Kidney tubule cell (primary cell): ENCODE measurements at regions not wholly inside any gene's neighbourhood (a gene's known extent, or its start where the extent isn't known, plus 50 kb on each side); places are given as distances from the start of the nearest gene placed in this dataset.
A peak's percentile ranks its signal among the peaks of the same experiment; 100 is the strongest.

Source experiments
- DNase-seq: peaks from one replicate; pipeline ENCODE4 v3.0.0-alpha.2; 2018; ENCODE audit warnings: low spot score

GRCh38 chr6:87908978-87909811 lies 138.4 kb upstream of the SPACA1 start:
- peak; percentile 20 for DNase-seq

- DNase-seq: peak; percentile 90
These were observed 140.1 kb upstream of the SPACA1 start for GRCh38 chr6:87907521-87907920.

DNA sequence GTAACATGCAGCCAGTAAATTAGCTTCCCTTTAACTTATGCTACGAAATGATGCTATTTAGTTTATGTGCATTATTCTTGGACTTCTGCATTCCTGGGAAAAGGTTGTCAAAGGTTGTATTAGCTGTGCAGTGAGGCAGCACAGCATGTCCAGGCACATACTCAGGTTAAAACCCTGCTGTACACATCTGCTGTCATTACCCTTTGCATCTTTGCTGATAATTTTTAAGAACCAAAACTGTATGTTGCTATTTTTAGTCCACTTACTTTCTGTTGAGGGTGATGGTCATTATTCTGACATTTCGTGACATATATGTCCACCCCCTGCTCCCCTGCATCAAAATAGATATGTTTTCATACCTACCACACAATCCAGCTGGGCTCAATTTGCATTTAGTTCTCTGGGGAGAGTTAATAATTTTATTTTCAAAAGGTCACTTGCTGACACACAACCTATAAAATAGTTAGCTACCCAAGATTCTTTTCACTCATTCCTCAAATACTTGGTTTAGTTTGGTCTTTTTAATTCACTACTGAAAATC lies 142.5 kb upstream of the SPACA1 start:
- DNase-seq: no peak

GRCh38 chr6:87904011-87904410 lies 143.6 kb upstream of the SPACA1 start:
- peak; percentile 40 for DNase-seq

- DNase-seq: no peak
These were observed 144.3 kb upstream of the SPACA1 start for GRCh38 chr6:87903323-87903722.

DNA sequence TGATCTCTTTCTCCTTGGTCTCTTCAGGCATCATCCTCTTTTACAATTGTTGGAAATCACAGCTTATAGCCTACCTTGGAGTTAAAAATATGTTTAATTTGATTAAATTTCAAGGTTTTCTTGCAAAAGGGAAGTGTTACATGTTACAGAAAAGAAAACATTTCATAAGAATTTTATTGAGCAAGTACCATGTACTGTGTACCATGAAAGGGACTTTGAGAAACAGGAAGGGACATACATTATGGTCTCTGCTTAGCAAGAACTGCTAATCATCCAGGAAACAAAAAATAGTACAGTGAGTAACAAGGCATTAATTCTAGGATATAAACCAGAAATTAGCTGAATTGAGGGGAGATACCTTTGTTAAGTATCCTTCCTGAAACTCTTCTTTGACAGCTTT lies 145.3 kb upstream of the SPACA1 start:
- DNase-seq: no peak

GRCh38 chr6:87901613-87902012 lies 146.0 kb upstream of the SPACA1 start:
- no peak for DNase-seq

- DNase-seq: no peak
These were observed 147.4 kb upstream of the SPACA1 start for GRCh38 chr6:87900160-87900698.

GRCh38 chr6:87899499-87900147 lies 148.0 kb upstream of the SPACA1 start:
- no peak for DNase-seq

GRCh38 chr6:87897663-87898062 lies 150.0 kb upstream of the SPACA1 start:
- no peak for DNase-seq

- DNase-seq: no peak
These were observed 150.6 kb upstream of the SPACA1 start for GRCh38 chr6:87897013-87897412.

GRCh38 chr6:87887266-87887665 lies 160.4 kb upstream of the SPACA1 start:
- DNase-seq: no peak

GRCh38 chr6:87884203-87884602 lies 163.4 kb upstream of the SPACA1 start:
- no peak for DNase-seq

- DNase-seq: no peak
These were observed 166.2 kb upstream of the SPACA1 start for GRCh38 chr6:87881342-87881895.

- no peak for DNase-seq
These were observed 168.3 kb upstream of the SPACA1 start for GRCh38 chr6:87879132-87879861.

DNA sequence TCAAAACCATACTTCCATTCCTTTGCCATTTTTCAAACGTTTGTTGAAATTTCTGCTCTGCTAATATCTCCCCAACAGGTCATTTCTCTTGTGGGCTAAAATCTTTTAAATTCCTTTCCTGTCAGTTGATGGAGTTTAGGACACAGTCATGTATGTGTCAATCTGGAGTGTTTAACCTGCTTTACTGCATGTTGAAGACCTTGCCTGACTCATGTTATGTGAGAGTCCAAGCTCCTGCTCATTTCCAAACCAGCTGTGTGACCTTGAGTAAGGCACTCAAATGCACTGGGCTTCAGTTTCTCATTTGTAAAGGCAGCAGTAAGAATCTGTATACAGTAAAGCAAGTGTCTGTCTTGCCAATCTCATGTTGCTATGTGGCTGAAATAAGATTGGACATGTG lies 171.9 kb upstream of the SPACA1 start:
- no peak for DNase-seq

DNA sequence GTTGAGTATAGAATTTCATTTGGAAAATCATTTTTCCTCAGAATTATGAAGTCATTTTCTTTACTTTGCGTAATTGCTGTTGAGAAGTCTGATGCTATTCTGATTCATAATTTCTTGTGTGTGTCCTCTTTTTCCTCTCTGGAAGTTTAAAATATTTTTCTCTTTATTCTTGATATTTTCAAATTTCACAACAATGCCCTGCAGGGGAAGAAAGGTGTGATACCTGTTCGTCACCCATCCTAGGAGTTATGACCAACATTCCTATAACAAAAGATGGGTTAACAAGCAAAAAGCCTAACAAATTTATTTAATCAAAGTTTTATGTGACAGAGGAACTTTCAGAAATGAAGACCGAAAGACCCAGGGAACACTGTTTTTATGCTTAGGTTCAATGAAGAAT lies 171.5 kb upstream of the AKIRIN2 start:
- DNase-seq: no peak

GRCh38 chr6:87870556-87870955 lies 168.5 kb upstream of the AKIRIN2 start:
- DNase-seq: no peak

GRCh38 chr6:87869064-87869905 lies 167.3 kb upstream of the AKIRIN2 start:
- no peak for DNase-seq

GRCh38 chr6:87860902-87861301 lies 158.9 kb upstream of the AKIRIN2 start:
- DNase-seq: no peak

- no peak for DNase-seq
These were observed 156.4 kb upstream of the AKIRIN2 start for GRCh38 chr6:87858440-87858839.
